GM18858 (cell line): ENCODE measurements at regions not wholly inside any gene's neighbourhood (a gene's known extent, or its start where the extent isn't known, plus 50 kb on each side); places are given as distances from the start of the nearest gene placed in this dataset.

Experiments
- ATAC-seq: cut with Tn5 transposase; IDR thresholded peaks from one replicate; pipeline ENCODE4 v1.9.1; 2021; ENCODE audit not compliant: unreplicated experiment

DNA sequence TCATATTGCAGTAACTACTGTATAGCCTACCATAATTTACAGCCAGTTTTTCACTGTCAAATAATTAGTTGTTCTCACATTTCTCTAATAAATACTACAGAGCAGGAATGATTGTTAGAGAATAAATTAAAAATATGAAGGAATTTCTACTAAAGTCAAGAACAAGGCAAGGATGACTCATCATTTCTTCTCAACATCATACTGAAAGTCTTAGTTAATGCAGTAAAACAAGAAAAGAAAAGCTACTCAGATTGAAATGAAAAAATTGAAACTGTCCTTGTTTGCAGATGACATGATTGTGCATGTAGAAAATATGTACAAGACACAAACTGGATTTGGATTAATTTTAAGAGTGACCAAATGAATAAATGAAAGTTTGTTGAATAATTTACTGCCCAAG lies 608.2 kb downstream of the NSUN3 start:
- no peak for ATAC-seq

DNA sequence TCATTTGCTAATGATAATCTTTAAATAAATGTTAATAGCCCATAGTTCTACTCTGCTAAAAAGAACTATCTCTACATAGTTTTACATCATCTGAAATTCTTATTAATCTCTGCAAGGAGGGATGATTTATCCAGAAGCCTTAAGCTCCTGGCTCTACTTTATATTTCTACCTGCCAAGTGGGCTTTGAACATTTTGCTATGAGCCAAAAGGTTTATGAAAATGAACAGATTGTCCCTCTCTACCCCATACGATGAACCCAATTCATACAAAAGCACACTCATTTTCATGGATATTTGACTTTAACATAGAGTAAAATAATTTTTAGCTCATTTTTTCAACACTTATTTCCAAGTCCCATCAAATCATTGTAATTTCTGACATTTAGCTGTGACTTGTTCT lies 611.0 kb downstream of the NSUN3 start:
- ATAC-seq, result no peak

DNA sequence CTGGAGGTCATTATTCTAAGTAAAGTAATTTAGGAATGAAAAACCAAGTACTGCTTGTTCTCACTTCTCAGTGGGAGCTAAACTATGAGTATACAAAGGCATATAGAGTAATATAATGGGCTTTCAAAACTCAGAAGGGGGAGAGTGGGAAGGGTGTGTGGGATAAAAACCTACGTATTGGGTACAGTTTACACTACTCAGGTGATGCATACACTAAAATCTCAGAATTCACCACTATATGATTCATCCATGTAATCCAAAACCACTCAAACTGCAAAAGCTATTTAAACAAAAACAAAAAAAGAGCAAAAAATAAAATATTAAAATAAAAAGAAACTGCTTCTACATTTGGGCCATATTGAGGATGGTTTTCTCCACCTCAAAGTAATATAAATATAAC lies 623.3 kb downstream of the NSUN3 start:
- ATAC-seq, result no peak

GRCh38 chr3:94693997-94694640 lies 631.3 kb downstream of the NSUN3 start:
- no peak for ATAC-seq

DNA sequence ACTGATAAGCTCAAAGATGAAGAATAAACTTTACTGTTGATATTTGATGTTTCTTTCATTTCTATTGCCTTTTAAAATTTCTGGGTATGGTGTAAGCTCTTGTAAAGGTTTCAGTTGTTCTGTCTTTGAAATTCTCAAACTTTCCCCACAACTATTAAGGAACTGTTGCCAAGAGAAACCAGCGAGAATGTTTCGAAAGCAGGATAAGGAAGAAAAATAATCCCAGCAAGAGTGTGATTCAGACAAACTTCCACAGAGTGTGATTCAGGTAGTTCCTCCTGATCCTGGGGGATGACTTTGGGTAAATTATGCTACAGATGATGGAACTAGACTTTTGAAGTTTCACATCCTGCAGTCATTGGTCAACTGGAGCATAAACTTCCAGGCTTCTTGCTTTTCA lies 632.0 kb downstream of the NSUN3 start:
- no peak for ATAC-seq

- no peak for ATAC-seq
Measured at GRCh38 chr3:94704467-94704866, 641.6 kb downstream of the NSUN3 start.

GRCh38 chr3:94709249-94709902 lies 646.5 kb downstream of the NSUN3 start:
- no peak for ATAC-seq

DNA sequence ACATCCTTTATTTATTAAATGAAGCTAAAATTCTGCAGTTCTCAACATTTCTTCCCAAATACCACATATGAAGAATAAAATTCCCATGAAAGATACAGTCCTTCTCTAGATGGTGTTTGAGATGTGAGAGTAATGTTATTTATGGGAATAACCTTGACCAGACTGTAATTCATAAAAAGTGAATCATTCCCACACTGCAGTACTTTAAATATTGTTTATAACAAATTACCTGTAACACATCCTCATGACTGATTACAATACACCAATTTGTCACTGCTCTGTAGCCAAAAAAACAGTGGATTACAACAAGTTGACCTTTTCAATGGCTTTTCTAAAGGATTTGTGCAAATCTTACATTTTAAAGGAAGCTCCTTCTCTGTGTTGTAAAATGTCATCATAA lies 651.3 kb downstream of the NSUN3 start:
- ATAC-seq, result no peak

GRCh38 chr3:94716326-94717018 lies 653.6 kb downstream of the NSUN3 start:
- no peak for ATAC-seq

- ATAC-seq, result no peak
Measured at GRCh38 chr3:94734206-94734605, 671.3 kb downstream of the NSUN3 start.

DNA sequence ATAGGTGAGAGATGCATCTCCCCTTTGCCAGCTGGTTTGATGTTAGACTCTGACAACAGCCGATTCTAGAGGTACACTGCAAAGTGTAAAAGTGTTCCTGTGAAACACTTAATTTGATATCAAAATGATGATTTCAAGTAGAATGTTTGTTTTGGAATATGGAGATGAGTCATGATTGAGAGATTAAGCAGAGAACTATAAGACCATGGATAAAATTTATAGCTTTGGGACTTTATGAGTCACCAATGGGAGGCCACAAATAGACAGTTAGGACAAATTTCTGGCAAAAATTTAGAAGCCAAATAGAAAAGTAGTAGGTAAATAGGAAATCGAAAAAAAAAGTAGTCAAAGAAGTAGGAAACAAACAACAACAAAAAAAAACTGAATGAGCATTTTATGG lies 672.5 kb downstream of the NSUN3 start:
- ATAC-seq, result no peak

- no peak for ATAC-seq
Measured at GRCh38 chr3:94737116-94737515, 674.3 kb downstream of the NSUN3 start.

GRCh38 chr3:94739420-94739819 lies 676.6 kb downstream of the NSUN3 start:
- no peak for ATAC-seq

DNA sequence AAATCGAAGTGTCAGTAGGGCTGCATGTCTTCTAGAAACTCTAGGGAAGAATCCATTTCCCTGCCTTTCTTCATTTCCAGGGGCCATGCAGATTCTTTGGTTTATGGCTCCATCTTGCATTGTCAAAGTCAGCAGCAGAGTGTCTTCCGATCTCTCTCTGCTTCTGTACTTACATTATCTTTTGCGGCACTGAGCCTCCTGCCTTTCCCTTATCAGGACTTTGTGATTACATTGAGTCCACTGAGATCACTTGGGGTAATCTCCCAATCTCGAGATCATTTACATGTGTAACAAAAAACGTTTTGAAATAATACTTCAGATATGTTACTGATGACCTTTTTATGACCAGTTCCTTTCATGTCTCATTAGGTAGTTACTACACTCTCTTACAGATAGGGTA lies 695.9 kb downstream of the NSUN3 start:
- ATAC-seq, result no peak

DNA sequence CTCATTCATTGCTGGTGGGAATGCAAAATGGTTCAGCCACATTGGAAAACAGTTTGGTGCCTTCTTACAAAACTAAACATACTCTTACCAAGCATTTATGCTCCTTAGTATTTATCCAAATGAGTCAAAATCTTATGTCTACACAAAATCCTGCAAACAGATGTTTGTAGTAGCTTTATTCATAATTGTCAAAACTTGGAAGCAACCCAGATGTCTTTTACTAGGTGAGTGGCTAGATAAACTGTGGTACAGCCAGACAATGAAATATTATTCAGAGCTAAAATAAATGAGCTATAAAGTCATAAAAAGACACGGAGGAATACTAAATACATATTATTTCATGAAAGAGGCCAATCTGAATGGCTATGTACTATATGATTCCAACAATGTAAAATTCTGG lies 709.5 kb downstream of the NSUN3 start:
- no peak for ATAC-seq

- ATAC-seq, result no peak
Measured at GRCh38 chr3:94775746-94776145, 712.9 kb downstream of the NSUN3 start.

DNA sequence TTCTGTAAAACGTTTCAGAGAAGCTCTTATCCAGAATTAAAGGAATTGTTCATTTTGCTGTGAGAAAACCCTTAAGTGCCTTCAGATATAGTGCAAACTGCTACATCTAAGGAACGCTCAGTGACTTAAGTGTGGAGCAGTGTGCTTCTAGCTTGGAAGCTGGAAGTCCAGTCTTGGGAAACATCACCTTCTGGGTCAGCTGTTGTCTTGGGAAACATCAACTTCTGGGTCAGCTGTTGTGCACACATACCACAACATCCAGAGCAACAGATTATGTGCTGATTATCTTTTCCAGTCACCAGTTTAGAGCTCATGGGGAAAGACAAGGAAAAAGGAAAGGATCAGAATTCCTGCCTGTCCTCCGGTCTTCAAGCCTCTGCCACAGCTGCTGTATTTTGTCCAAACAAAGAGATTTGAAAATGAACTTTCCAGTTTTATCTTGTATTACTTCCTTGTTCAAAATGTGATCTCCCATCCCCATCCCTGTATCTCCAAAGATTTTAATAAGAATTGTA lies 713.6 kb downstream of the NSUN3 start:
- ATAC-seq, result no peak

DNA sequence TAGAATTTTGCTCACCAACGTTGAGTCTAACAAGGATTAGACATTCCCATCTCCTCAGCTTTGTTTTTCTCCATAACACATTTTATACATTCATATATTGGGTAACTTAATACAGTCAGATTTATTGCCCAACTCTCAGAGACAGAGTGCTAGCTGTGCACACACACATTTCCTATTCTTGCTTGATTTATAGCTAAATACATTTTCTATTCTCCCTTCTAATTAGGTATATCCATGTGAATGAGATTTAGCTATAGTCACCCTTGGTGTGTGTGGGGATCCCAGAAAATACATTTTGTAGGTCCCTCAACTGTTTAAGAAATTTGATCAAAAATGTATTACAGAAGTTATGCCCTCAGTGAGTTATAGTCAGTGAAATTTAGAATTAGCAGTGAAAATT lies 715.4 kb downstream of the NSUN3 start:
- no peak for ATAC-seq

- no peak for ATAC-seq
Measured at GRCh38 chr3:94778814-94779494, 716.1 kb downstream of the NSUN3 start.

- no peak for ATAC-seq
Measured at GRCh38 chr3:94779699-94780098, 716.8 kb downstream of the NSUN3 start.

DNA sequence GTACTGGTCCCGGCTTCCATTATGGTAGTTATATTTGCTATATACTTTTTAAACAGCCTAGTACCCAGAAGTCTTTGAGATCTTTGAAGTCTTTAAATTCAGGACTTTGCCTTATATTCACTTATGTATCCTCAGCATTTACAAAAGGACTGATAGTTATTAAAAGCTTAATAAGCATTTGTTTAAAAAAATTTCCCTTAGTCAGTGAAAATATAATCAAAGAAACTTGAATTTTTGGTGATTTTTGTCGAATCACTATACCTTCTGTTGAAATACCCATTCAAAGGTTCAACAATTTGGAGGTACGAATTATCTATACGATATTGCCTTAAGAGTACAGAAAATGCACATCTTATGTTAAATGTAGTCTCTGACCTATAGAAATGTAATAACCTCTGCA lies 721.4 kb downstream of the NSUN3 start:
- no peak for ATAC-seq

GRCh38 chr3:94787066-94787465 lies 724.2 kb downstream of the NSUN3 start:
- ATAC-seq, result no peak
